GM18907 (cell line): ENCODE measurements at regions not wholly inside any gene's neighbourhood (a gene's known extent, or its start where the extent isn't known, plus 50 kb on each side); places are given as distances from the start of the nearest gene placed in this dataset.

Experiments
- ATAC-seq: cut with Tn5 transposase; IDR thresholded peaks from one replicate; pipeline ENCODE4 v1.9.1; 2021; ENCODE audit warnings: mild to moderate bottlenecking, moderate library complexity; ENCODE audit not compliant: unreplicated experiment

DNA sequence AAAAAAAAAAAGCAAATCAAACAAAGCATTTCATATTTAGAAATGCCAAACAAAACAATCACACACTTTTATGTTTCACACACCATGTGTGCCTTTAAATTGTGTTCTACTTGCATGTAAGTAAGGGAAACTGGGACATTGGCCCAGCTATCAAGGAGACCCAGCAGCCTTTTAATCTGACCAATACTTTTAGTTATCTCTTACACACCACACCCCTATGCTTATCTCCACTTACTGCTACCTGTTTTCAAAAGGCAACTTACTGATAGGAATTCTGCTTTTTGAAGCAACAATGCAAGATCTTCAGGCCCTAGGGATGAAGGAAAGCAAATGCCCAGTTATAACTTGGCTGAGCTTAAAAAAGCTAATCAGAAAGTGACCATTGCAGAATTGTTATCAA lies 1244.8 kb upstream of the SORCS1 start:
- no peak for ATAC-seq

DNA sequence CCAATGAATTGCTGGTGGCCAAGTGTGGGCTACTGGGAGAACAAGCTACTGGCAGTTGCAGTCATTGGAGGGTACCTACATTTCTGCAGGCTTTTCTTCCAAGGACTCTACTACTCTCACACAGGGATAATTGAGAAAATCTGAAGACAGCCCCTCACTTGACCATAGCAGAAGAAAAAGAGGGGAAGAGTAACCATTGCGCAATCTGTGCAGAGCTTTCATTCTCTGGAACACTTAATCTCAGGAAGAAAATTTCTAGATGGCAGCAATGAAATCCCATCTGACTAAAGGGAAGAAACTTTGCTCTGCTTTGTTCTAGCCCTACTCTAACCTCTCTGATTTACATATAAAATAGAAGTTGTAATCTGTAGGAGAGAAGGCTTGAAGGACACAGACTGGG lies 1239.6 kb upstream of the SORCS1 start:
- no peak for ATAC-seq

DNA sequence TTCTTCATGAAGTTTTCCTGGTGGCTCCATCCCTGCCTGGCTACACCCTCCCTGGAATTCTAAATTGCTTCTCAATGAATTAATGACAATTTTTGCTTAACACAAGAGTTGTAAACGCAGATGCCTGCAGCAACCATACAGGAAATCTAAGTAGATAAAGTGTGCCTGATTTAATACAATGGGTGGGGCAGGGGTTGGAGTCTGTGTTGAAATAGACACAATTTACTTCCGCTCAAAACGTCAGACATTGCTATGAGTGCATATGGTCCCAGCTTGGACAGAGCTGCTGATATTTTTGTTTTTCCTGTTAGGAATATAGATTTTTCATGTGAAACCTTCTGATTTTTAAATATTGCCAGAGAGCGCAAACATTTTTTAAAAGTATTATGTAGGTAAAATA lies 1235.0 kb upstream of the SORCS1 start:
- ATAC-seq = no peak

DNA sequence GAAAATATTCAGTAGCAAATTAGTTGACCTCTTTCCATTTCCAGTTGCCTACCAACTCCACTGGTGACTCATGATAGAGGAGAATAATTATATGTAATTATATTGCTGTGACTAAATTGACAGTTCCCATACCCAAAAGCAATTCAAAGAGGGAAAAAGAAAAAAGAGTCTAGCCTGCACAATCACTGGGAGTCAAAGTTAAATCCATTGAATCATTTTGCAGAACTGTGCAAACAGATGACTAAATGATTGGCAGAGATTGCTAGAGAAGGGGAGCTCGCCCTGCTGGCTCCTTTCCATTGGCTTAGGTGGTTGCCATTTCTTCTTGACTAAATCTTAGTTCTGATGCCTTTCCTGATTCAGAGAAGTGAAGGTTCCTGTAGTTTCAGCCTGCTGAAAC lies 1228.6 kb upstream of the SORCS1 start:
- no peak for ATAC-seq

DNA sequence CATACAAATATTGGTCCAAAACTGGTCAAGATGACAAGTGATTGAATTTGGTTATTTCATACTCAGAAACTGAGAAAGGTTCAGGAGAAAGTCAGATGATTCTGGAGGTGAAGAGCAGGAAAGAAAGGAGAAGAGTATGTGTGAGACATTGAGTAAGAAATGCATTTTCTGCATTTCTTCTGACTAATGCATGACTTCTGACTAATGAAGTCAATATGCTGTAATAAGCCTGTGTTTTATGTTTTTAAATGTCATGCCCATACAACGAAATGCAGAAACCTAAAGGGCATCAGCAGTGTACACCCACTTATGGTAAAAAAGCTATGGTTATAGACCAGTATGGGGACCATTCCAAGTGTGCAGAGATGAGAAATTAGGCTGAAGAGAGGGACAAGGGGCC lies 1227.8 kb upstream of the SORCS1 start:
- ATAC-seq = no peak

DNA sequence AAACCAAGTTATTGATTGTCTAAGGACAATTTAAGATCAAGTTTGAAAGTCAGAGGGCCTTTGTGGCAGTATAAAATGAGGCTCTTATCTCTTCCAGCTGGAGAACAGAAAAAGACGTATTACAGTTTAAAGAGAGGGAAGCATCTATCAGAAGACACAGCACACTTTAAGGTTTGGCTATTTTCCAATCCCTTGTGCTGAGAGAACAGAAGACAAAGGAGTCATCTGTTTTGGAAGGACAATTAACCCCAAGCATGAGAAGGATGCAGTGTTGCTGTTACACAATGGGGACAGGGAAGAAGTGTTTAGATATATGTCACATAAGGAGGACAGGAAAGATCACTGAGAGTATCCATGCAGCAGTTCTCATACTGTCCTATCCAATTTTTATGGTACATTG lies 1224.2 kb upstream of the SORCS1 start:
- ATAC-seq = no peak

DNA sequence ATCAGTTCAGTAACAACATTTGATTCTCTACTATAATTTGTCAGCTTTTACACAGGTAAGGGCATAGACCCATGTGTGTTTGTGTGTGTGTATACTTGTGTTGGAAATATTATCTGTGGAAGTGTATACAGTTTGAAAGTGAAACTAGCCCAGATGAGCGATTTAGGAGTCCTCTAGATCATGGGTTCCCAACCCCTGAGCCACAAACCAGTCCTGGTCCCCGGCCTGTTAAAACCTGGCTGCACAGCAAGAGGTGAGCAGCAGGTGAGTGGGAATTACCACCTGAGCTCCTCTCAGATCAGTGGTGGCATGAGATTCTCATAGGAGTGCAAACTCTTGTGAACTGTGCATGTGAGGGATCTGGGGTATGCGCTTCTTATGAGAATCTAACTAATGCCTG lies 1221.5 kb upstream of the SORCS1 start:
- no peak for ATAC-seq

DNA sequence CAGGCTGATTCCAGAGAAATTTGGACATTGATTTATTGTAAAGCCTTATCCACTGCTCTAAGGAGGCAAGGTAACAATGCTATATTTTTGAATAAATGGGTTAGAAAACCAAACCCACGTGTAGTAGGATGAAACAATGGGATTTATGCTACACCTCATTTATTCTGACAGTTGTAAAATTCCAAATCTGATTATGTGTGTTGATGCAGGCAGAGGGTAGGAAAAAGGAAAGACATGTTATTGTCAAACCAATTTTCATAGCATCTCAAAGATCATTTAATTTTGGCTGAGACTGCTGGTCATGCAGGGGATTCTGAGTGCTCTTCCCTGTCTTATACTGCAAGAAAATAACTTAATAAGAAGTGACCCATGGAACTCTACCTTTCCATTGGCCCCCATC lies 1219.9 kb upstream of the SORCS1 start:
- ATAC-seq = no peak

DNA sequence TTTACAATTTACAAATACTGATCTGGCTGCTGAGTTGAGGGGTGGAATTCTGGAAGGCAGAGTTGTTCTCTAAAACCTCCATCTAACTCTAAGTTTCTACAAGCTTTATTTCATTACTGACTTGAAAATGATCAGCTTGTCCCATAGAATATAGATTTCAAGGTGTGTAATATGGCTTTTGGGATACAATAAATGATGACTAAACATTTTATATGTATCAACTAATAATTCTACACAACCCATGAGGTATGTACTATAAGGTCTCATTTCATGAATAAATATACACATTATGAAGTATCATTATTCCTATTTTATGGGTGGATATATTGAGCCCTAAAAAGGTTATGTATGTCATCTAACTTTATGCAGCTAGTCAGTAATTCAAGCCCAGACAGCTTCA lies 1214.3 kb upstream of the SORCS1 start:
- no peak for ATAC-seq

DNA sequence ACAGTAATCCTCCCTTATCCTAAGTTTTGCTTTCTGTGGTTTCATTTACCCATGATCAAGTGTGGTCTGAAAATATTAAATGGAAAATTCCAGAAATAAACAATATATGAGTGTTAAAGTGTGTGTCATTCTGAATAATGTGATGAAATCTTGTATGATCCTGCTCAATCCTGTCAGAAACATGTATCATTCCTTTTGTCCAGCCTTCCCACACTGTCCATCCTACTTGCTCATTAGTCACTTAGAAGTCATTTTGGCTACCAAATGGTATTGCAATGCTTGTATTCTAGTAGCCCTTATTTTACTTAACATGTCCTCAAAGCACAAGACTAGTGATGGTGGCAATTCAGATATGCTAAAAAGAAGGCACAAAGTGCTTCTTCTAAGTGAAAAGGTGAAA lies 1211.2 kb upstream of the SORCS1 start:
- no peak for ATAC-seq

DNA sequence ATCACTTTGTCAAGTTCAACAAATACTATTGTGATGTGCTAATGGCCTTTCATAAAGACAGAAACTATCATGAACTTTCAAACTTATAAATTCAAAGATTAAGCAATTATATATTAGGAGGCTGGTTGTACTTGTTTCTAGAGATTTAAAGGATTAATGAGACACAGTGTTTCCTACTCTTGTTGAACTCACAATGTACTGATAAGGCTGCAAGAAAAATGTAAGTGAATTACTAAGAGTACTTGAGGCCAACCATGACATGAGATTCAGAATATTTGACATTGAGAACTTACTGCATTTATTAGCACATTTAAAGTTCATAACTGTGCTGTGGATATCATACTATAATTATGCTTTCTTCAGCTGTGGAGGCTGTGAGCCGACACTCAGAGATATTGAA lies 1210.5 kb upstream of the SORCS1 start:
- no peak for ATAC-seq

DNA sequence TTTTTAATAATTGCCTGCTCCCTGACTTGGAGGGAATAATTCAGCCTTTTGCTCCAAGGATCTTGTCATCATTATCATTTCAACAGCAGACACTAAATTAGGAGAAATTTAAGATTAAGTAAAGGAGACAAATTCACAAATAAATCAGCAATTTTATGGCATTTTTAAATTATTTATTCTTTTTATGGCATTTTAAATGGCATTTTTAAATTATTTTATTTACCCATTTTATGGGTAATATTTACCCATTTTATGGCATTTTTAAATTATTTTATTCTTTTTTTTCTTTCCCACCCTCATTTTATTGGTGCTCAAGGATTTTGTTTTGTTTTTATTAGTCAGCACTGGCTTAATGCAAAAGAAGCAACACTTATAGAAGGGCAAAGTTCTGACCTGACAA lies 1201.0 kb upstream of the SORCS1 start:
- ATAC-seq = no peak

DNA sequence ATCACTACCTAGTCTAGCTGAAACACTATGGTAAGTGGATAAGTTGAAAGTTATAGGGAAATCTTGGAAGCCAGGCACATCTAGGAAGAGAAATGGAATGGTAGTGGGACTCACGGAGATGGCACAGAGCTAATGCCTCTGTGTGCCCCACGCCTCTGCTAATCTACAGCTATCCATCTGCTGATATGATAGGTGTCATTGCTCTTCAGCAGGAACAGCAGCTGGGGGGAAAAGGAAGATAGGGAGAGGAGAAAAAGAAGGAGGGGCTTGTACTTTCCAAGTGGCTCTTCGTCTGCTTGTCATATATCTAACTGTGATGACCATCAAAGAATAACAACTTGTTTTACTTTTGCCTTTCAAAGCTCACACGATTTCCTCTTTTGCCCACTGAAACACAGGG lies 1199.1 kb upstream of the SORCS1 start:
- ATAC-seq = no peak

DNA sequence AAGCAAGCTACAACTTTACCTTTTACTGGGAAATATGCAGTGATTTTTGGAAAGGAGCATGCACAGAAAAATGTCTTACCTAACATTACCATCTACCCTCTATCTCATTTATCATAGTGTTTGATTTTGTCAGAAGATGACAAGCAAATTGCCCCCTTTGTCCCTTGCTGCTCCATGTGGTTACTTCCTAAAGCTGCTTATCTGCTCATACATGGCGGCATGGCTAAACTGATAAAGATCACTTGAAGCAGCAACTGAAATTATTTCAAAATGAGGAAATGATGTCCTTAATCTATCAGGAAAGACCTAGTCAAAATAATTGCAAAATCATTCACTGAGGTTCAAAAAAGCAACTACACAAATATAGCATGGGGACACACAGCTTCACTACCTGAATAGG lies 1198.5 kb upstream of the SORCS1 start:
- ATAC-seq = no peak

DNA sequence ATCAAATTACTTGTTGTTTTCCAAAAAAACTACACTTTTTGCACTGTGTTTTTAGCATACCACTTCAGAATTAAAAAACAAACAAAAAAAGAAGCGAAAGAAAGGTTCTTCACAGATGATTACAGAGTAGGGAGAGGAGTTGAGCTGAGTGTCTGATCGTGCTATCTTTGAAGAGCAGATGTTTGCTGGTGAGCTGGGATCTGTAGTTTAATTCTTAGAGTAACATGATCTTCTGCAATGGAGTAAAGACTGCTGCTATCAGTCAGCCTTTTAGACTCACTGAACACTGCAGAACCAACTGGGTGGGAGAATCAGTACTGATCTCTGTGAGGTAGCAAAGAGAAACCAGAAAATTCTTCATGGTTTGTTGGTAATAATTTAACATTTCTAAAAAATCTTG lies 1197.8 kb upstream of the SORCS1 start:
- ATAC-seq = no peak

DNA sequence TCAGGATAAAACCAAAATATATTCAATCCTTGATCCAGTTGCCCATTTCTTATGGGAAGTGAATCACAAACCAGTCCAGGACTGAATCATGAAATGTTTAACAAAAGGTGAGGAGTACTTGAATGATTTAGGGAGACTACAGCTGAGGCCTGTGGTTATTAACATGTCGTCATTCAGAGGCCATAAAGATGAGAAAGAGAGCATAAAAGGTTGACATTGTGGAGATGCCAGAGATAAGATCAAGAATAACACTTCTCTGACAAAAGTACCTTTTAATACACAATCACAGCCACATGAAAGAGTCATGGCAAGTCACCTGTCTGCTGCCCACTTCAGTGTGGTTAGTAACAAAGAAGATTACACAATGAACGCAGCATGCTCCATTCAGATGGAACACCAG lies 1195.7 kb upstream of the SORCS1 start:
- ATAC-seq = no peak

DNA sequence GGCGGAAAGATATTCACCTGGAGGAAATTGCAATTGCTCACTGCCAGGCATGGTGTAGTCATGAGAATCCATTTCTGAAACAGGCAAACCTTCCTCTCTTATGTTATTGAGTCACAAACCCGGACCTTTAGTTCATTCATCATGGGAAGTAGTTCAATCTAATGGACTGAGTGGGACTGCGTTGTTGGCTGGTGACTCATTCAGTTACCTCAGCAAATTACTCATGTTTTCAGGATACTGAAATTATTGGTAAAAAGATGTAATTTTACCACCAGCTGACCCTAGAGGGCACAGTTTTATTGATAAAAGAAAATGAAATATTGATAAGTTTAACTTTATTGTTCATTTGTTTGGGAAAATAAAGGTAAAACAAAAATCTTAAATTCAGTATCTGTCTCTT lies 1194.4 kb upstream of the SORCS1 start:
- peak; percentile 87 for ATAC-seq

DNA sequence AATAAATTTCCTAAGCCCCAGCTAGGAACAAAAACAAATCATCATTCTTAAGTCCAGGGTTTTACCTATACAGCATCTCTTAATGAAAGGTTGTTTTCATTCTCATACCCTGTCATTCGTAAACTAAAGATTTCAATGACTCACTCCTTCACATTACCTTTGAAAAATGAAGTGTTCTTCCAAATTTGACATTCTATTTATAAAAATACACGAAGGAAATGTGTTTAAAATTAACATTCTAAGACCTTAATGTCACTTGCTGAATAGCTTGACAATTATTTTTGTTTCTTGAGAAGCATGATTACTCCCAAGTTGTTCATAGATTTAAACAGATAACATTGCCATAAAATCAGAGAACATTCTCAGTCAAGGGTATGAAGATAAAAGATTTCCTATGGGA lies 1188.3 kb upstream of the SORCS1 start:
- ATAC-seq = no peak

DNA sequence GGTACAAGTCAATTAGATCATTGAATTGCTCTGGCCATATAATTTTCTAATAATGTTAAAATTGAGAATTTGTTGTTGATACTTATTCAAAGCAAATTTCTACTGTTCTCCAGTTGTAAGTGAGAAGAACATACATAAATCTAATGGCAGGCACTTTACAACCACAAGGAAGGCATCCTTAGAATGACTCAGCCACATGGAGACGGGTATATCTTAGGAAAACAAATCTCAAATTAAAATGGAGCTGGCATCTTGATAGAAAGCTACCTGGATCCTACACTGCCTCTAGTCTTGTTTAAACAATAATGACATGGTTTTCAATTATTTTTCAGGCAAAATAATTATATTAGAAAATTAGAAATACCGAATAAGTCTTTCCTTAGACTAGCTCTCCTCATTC lies 1183.7 kb upstream of the SORCS1 start:
- no peak for ATAC-seq

DNA sequence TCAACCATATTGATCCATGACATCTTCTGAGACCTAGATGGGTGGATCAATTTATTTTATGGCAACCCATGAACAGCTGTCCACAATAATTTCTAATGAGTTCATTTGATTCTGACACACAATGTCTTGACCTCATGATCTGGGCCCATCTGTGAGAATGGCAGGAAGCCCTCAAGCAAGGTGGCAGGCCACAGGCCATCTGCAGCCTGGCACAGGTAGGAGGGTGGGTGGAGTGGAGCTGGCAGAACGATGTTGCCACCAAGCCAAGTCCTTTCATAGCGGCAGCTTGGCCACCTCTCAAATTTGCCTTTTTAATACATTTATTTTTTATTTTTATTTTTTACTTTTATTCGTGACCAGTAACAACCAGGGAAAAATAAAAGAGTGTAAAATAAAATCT lies 1181.6 kb upstream of the SORCS1 start:
- no peak for ATAC-seq

DNA sequence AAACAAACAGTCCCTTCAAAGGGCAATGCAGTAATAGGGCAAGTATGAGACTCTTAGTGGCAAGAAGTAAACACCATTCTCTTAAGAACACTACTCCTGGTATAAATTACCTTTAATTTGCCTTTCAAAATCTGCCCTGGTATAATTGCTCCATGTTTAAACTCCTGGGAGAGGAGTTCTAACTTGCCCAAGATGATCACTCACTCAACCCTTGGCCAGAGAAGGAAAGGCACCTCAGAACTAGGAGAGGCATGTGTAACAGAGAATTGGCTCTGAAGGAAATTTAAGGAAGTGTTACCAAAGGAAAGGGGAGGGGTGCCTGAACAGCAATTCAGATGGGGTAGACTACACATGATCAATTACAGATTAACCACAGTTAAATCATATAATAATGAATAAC lies 1173.6 kb upstream of the SORCS1 start:
- ATAC-seq = no peak

DNA sequence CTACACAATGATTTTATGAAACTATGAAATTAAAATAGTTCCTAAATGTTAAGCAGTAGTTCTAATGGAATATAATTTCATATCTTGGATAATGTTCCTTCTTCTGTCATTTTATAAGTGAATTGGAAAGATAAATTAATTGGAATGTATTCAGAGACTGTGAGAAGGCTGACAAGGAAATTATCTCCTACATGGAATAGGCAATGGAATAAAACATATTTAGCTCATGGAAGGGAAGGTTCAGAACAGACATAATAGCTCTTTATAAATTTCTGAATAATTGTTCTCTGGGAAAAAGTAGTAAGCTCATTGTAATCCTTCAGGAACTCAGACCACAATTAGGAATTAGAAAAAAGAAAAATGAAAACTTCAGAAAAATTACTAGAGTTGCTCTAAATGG lies 1172.3 kb upstream of the SORCS1 start:
- ATAC-seq = no peak

DNA sequence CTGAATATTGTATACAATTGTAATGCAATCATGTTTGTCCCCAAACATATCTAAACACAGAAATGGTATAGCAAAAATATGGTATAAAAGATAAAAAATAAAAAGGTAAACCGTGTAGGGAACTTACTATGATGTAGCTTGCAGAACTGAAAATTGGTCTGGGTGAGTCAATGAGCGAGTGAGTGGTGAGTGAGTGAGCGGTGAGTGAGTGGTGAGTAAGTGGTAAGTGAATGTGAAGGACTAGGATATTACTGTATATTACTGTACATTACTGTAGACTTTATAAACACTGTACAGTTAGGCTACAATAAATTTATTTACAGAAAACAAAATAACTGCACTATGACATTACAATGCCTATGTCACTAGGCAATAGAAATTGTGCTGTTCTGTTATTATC lies 1163.2 kb upstream of the SORCS1 start:
- ATAC-seq = no peak

DNA sequence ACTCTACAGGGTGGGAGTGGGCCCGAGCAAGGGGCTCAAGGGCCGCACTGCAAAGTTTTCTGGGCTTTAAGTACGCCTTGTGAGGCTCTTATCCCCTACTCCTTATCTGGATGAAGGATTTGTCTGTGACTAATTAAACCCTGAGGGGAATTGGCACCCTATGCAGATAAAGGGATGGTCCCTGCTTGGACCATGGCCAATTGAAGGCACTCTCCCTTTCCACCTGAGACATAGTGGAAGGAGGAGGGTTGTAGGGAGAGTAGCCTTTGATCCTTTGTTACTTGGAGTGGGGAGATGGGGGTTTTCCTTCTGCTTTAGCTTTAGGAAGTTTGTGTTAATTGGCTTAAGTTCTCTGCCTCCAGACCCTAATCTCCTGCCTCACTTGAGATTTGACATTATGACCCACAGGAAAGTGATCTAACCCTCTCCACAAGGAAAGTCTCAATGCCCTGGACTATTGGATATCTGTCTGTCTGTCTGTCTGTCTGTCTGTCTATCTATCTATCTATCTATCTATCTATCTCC lies 1158.8 kb upstream of the SORCS1 start:
- no peak for ATAC-seq
